NCI-H1048 (cell line): ENCODE measurements at regions not wholly inside any gene's neighbourhood (a gene's known extent, or its start where the extent isn't known, plus 50 kb on each side); places are given as distances from the start of the nearest gene placed in this dataset.

Experiments
- DNase-seq: peaks from one replicate; lab custom pipeline; 2025; lab: John Stamatoyannopoulos, UW

DNA sequence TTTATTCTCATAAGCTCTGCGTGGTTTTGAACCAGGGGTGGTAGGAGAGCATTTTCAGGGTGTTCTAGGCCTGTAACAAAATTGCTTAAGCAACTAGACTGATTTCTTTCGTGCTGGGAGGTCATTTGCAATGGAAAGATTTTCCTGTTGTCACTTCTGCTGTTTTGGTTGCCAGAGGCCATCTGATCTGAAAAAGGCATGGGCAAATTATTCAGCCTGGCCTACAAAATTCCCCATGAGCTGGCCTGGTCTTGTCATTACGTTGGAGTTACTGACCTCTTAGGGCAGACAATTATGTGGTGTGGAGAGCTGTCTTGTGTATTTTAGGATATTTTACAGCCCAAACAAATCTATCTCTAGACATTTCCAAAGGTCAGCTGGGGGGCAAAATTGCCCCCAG lies 444.4 kb upstream of the DAB1 start:
- DNase-seq = no peak

DNA sequence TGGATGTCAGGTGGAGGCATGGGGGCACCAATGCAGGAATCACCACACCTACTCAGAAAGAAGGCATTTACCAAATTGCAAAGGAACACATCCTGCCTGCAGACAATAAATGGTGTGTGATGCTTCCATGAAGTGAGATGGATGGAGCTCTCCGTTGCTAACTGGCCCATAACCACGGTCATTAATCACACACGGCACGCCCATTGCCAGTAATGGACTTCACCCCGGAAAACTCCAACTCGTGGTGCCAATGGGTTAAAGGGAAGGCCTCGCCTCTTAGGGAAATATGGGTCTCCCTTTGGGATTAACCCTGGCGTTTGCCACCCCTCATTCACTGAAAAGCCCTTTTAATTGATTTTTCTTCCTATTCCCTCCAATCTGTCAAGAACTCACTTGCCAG lies 443.1 kb upstream of the DAB1 start:
- DNase-seq = no peak

DNA sequence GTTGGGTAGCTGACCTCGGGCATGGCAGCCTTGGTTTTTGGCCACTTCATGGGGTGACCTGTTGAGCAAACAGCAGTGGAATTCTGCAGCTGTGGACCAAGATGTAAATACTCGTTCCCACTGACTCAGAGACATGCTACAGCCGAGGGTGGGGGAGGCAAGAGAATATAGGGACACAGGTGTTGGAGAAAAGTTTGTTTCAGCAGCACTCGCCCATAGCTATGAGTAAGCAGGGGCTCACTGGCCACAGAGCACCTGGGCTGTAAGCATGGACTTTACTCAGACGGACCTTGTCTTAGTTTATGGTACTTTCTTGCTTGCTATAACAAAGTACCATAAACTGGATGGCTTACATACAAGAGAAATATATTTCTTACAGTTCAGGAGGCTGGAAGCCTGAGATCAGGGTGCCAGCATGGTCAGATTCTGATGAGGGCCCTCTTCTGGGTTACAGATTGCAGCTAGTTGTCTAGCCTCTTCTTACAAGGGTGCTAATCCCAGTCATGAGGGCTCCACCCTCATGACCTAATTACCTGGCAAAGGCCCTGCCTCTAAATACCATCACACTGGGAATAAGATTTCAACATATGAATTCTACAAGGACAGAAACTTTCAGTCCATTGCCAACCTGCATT lies 437.2 kb upstream of the DAB1 start:
- DNase-seq = no peak

DNA sequence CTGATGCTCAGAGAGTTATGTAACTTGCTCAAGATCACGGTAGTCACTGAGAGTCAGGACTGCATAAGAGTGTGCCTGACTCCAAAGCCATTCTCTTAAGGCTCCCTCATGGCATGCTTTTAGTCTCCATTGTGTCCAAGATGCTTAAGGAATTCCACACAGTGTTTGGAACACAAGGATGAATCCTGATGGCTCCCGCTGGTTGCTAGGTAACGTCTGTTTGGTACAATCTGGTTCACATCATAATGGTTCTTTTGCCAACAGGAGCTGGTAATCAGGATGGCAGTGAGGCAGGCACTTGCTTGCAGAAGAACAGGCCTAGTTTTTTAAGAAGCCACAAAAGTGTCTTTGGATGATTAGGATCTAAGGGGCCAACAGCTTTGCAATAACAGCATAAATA lies 436.5 kb upstream of the DAB1 start:
- no peak for DNase-seq

DNA sequence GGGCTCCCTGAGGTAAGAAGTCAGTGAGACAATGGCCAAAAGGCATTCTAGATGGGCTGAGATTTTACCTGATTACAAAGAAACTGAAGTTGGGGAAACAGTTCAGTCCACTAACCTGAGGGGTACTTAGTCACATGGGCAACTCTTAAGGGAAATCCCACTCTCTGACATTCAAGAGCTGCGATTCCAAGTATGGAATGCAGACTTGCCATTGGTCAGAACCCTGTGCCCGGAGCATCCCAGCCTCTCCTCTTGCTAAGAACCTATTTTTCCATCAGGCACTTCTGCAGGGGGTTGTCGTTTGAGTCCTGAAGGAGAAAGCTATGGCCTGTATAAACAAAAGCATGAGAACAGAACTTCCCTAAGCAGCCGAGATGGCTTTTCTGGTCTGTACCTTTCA lies 434.9 kb upstream of the DAB1 start:
- no peak for DNase-seq

DNA sequence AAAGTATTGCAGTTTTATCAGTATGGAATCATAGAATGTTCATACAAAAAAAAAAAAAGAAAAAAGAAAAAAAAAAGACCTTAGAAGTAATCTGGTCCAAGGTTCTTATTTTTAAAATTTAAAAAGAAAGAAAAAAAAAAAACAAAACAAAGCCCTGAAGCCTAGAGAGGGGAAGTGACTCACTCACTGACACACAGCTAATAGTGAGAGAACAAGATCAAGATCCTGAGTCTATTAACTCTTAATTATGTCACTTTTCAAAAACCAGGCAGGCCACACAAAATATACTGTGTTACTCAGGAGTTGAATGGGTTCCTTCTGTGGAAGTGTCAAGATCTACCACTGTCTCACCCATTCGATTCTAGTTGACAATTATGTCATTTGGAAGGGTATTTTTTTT lies 433.9 kb upstream of the DAB1 start:
- no peak for DNase-seq

DNA sequence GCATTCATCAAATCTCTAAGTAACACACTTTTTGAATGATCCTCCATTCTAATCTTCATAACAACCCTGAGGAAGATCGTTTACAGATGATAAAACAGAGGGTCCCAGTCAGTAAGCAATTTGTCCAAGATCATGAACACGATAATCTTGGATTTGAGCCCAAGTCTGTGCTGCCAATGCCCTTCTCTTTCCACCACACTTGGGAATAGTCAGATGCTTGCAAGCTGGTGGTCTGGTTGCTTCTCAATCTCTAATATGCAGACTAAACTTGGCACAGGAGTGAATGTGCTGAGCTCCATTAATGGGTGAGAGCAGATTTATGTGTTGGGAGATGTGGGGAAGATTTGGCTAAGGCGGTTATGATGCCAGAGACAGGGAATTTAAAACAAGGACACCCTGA lies 430.6 kb upstream of the DAB1 start:
- no peak for DNase-seq

DNA sequence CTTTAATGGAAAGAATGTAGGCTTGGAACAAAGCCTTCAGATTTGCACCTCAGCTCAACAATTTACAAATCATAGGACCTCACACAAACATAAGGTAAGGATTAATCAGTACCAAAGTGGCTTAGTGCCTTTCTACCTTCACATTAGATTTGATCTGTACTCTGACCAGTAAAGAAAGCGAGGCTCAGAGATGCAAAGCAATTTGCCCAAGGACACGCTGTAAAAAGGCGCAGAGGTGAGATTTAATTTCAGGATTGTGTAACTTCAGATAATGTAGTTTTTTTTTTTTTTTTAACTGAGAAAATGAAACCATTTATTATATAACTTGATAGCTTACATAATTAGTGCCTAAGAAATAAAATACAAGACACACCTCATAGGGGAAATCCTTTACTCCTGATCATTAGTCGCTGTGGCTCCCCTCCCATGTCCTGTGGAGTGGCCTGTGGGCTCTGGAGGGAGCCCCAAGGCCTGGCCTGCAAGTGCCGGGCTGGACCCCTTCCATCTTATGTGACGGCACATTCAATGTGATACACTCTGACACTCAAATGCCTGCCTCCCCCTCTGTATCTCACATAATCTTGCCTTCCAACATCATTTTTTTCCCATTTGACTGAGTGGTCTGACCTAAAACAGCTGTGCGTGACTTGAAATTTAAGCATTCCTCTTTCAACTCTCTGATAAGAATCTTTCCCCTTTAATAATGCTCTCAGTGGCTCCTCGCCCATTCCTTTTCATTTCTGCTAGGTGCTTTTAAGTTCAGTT lies 426.5 kb upstream of the DAB1 start:
- DNase-seq = no peak

DNA sequence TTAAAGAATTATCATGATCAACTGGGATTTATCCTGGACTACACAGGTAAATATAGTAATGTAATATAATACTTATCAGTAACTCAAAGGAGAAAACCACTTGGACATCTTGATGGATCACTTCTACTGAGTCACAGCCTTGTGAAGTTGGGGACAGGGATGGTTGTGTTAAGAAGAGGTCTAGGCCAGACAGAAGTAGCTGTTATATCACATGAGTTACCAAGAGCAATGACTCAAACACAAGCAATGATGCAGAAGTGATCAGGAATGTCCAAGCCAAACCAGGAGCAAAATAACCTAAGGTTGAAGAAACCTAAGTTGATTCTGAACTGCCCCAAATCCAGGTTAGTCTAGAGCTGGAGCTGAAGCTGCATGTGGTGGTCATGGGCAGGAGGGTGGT lies 424.5 kb upstream of the DAB1 start:
- no peak for DNase-seq

DNA sequence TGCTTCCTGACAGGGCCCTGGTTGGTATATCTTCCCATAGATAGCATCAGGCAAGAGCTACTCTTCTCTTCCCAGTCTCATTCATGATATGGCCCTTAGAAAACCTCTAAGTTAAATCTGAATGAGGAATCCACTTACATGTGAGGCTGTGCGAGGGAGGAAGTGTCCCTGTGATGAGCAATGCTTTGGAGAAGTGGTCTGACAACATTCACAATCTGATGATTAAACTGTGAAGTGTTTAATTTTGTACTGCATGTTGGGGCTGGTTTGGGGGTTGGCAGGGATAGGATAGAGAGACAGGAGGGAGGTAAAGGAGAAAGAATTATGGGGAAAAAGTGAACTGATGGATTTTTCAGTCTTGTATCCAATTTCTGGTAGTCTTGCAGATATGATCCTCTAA lies 421.2 kb upstream of the DAB1 start:
- DNase-seq = no peak

DNA sequence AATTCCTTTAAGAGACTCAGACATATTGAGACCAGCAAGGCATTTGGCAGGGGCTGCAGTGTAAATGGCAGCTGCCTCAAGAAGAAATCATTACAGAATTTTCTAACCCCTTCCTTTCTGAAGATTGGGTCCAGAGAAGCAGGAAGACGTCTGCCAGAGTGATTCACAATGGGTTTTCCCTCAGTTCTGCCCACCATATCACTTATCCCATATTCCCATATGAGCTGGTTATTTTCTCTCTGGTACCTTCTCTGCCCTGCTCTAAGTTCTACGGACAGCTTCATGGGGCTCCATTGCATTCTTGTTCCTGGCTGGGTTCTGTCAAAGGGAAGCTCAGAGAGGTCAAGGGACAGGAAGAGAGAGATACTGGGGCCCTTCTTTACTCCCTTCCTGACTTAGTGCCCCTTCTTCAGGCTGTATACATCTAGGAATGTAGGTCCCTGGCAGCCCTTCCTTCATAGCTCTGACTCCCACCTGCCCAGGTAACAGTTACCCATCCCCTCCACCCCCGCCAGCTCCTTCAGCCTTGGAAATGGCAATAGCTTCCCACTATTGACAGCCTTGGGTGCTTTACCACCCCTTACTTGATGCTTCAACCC lies 420.6 kb upstream of the DAB1 start:
- no peak for DNase-seq

DNA sequence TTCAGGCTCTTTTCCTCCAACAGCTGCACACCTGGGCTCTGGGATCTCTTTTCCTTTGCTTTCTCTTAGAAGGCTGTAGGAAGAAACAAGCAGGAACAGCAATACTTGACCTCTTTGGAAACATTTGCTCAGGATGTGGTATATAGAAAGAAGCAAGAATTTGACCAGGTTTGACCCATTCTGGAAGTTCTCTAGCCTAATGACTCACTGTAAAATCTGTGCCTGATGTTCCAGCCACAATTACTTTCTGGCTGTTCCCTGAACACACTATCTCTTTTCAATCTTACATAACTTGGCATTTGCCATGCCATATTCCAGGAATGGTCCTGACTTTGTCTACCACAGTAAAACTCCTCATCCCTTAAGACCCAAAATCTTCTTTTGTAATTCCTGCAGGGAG lies 419.9 kb upstream of the DAB1 start:
- no peak for DNase-seq

DNA sequence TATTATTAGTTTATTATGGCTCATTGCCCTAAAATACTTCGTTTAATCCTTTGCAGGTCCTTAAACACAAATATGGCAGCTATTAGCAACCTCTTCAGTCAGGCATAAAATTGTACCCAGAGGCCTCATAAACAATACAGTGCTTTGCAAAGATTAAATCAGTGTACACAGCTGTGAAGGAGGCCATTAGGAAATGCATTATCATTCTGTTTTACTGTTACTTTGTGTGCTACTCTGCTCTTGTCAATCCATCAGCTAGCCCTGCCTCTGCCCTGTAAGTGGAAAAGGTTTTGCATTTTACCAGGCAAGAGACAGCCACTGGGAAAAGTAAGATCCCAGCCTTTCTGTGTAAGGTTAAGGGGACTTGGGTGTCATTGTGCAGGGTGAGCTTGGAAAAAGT lies 415.7 kb upstream of the DAB1 start:
- no peak for DNase-seq

DNA sequence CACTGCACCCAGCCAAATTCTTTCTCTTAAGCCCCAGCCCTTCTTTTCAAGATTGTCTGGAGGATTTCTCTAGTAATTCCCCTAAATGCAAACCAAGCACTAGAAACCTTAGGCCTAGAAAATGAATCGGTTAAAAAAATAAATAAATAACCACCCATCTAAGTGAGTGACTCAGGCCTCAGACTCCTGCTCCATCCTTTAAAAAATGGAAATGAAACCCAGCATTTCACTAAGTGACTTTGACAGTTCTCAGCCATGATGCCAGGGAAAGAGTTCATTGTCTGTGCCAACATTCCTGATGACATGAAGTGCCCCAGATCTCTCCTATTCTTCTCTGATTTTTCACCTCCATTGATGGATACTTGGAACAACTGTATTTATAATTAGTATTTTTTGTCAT lies 415.2 kb upstream of the DAB1 start:
- no peak for DNase-seq

DNA sequence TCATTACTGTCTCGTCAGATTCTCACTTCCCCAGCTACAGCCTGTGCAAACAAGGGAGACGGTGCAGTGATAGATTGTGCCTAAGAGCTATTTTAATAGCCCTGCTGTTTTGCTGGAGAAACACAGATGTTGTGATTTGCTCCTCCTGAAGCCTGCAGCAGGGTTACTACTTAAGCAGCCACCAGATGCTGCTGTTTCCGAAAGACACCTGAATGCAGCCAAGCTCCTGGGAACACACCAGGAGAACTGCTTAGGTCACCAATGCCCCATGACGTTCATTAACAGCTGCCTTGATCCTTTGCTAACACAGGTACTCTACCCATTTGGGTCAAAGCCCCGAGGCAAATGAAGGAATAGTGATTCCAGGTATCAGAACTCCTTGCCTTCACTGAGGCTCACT lies 411.8 kb upstream of the DAB1 start:
- DNase-seq = no peak

DNA sequence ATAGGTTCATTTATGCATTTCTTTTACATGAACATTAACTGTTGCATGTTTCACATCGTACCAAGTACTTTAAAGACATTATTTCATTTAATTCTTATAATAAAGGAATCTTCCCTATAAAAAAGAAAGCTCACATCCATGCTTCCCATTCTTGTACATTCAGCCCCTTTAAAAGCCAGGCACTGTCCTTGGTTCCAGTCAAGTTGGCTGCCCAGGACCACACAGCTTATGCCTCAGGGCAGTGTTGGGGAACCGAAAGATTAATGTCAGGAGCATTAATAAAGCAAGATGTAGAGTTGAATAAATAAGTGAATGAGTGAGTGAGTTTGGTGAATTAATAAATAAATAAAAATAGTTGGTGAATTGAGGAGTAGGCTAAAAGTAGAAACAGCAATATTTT lies 409.4 kb upstream of the DAB1 start:
- no peak for DNase-seq

DNA sequence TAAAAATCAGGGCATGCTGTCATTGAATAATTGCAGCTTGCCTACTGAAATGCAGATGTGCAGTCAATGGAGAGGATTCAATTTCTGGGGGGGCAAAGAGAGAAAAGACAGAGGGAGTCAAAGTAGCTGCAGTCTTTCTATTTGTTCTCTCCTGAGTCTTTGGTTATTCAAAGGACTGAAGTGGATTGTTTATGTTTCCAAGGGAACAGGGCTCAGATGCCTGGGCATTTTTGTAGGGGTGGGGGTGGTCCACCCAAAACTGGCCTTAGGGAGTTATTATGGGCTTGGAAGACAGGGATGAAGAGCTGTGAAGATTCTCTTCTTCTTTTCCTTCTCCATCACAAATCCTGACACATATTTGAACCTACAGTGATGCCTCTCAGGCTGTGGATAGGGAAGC lies 408.8 kb upstream of the DAB1 start:
- DNase-seq = no peak

DNA sequence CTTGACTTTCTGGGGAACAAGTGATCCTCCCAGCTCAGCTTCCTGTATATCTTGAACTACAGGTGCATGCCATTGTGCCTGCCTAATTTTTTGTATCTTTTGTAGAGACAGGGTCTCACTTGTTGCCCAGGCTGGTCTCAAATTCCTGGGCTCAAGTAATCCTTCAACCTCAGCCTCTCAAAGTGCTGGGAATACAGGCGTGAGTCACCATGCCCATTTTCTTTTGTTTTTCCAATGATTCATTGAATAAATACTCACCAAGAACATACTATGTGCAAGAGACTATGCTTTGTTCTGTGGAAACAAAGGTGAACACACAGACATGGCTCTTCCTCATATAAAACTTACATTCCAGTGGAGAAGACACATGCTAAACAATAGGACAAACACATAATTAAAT lies 407.8 kb upstream of the DAB1 start:
- no peak for DNase-seq

DNA sequence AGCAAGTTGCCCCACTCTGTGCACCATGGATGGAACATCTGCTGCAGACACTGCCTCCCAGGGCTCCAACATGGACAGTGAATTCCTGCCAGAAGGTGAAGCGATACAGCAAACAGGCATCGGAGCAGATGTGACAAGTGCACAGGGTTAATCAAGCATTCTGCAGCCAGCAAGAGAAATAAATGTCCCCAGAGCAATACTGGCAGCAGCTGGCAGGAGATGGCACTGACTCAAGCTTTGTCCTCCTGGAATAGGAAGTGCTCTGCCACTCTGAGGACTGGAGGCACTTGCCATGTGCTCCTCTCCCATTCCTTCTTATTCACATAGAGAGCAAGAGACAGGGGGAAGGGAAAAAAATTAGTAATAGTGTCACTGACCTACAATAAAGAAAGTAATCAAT lies 402.7 kb upstream of the DAB1 start:
- DNase-seq = no peak

DNA sequence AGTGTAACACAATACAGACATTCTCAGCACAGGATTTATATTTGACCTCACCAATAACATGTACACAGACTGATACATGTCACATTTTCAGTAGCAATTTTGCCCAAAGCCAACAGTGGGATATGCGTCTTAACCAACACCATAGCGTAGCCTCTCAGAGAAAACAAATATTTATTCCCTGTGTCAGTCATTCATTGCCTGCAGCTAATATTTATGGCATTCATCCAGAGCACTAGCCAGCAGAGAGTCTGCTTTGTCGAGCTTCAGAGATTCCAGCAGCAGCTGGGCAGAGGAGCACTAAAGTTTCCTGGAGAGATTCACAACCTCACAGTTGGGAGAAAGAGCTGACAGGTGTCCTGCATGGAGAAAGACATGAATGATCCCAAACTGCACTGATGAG lies 400.7 kb upstream of the DAB1 start:
- DNase-seq = no peak

DNA sequence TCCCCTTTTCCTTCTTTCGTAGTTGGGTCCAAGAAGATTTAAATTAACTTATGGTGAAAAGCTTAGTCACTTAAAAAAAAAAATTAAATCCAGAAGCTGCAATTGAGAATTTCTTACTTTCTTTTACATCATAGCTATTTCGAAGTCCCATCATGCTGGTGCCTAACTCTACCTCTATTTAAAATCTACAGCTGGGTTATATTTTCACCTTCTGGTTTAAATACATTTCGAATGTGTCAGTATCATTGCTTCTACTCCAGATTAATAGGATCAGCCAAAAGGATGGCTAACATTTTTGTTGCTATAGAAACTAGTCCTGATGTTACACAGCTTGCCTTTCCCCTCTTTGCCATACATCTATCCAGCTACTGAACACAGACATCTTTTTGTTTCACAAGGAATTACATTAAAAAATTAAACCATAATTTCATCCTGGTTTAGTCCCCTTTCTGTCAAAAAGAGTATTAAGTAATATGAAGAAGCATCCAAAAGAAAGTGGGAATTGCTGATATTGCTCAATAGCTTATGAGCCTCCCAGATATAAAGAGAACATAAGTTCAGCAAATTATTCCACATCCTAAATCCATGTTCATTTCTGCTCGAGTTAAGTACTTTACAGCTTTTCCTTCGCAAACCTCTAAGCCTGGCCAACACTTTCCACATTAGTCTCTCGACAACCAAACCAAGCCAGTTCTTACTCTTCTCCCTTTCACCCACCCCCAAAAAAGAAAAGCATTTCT lies 396.7 kb upstream of the DAB1 start:
- no peak for DNase-seq

DNA sequence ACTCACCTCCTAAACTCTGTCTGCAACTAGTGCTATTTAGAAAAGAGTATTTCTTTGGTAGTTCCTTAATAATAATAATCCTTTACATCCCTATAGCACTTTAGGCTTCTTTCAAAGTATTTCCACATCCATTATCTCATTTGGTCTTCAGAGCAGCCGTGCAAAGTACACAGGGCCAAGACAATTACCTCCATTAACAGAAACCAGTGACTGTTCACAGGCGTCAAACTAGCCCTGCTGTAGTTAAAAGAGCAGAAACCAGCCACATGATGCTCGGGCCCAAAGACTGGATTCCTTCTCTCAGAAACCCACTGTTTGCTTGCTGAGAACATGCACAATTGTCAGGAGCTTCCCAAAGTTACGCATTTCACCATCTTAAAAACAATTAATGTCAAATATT lies 396.0 kb upstream of the DAB1 start:
- DNase-seq = no peak

DNA sequence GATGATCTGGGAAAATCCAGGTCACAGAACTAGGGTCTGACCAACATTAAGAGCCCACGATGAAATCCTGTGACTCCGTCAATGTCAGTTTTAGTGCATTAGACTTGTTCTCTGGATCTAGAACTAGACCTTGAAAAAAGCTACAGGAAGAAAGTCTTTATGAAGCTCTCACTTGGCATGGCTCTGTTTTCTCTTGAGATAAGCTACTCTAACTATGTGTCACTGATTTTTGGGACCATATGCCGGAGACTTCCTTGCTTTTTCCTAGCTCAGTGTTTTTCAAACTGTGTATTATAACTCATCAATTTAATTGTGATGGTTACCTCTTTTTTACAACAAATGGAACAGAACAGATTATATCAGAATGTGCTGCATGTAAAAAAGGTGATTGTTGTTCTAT lies 379.7 kb upstream of the DAB1 start:
- no peak for DNase-seq
